ENCODE measurements at regions not wholly inside any gene's neighbourhood (a gene's known extent, or its start where the extent isn't known, plus 50 kb on each side); places are given as distances from the start of the nearest gene placed in this dataset.

DNA sequence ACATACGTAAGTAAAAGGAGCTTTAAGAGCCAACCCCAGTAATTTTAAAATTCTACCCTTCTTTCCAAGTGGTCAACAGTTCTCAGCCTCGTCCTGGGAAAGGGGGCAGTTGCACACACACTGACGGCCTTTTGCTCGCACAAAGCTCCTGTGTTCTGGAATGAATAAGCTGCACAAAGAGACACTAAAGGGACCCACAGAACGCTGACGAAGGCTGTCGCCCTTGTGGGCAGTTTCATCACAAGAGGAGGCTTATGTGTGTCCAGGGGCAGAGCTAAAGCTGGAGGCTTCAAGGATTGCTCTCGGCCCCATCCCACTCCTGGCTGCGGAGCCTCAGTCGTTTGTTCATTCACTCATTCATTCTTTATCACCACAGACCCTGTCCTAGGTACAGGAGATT is 67.0 kb upstream of the NEK6 start:
- no peak for TF ChIP-seq CTCF (IDR thresholded peaks at IDR 0.05)
- no peak for TF ChIP-seq POLR2A (IDR thresholded peaks at IDR 0.05)
